Activated CD8-positive, alpha-beta memory T cell treated with anti-CD3 and anti-CD28 coated beads, Interleukin-2, amount 50 U/mL, for 48 hours (primary cell): ENCODE measurements at regions not wholly inside any gene's neighbourhood (a gene's known extent, or its start where the extent isn't known, plus 50 kb on each side); places are given as distances from the start of the nearest gene placed in this dataset.

ENCODE experiments used
- DNase-seq: peaks from one replicate; pipeline ENCODE4 v3.0.0-alpha.2; 2020

DNA sequence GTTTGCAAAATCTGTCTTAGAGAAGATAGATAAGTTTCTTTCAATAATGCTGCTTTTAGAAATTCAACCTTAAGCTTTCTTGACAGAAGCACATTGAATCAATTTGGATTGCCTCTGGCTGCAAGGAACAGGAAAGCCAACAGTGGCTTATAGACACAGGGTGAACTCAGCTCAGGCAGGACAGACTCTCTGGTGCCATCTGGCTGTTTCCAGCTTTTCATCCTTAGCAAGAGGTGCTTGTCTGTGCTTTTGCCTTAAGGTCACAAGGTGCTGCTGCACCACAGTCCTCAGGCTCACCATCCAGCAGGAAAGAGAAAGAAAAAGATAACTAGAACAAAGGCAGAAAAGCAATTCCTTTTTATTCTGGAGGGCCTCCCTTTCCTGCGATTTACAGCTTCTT is 93.7 kb upstream of the ETS2 start:
- DNase-seq: no peak

DNA sequence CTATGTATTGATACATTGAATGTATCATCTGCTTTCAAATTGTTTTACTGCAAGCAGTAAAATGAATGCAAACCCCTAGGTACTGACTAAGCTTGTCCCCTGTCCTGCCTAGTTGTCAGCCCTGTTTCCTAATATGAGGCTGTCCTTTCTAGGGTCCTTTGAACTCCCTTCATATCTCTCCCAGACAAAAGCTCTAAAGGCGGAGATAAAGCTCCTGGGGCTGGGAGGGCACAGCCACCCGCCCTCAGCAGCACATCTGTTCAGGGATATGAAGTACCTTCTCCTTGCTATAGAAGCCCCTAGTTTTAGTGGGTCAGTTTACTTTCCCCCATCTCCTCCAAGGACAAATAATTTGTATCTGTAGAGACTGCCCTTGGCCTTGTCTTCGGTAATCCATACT is 93.1 kb upstream of the ETS2 start:
- DNase-seq: no peak

DNA sequence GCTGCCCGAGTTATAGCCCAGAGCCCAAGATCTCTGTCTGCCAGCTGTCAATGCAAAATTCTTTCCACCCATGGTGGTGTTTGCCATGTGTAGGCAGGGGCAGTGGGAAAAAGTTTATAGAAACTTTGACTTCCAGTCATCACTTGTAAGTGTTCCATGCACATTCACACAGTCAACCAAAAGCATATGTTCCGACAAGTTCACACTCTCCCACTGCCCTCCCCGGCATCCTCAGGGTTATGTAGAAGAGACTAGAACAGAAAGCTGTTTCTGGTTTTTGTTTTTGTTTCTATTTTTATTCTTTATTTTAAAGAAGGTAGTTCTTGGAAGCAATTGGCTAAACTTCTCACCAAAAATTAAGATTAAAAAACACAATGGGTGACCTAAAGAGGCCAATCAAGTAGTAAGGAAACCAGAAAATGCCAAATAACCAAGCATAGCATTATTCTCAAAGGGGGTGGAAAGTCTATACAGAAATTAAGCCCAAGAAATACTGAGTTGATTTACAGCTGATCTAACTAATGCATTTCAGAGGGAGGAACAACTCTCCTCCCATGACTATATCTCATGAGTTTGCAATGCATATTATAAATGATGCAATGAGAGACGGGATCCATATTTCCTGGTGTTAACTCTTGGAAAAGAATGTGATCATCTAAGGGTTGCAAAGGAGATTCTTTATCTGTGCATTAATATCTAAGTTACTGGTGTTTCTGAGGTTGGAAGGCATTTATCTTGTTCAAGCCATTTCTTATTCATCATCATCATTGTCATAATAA is 91.5 kb upstream of the ETS2 start:
- DNase-seq: no peak

DNA sequence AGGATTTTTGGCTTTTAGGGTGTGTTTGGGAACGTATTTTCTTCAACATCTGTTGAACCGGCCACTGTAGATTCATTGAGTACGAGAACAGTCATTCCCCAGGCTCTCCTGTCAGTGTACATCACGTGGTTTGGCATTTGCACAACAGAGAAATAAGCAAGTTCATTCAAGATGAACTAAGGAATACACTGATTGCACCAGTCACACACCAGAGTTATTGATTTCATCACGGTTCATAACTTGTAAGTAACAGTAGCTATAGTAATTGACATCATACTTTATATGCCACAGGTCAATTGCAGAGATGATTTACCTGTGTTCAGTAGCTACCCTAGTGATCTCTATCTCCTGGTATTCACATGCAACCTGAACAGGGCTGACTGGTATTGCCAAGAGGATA is 90.7 kb upstream of the ETS2 start:
- no peak for DNase-seq

DNA sequence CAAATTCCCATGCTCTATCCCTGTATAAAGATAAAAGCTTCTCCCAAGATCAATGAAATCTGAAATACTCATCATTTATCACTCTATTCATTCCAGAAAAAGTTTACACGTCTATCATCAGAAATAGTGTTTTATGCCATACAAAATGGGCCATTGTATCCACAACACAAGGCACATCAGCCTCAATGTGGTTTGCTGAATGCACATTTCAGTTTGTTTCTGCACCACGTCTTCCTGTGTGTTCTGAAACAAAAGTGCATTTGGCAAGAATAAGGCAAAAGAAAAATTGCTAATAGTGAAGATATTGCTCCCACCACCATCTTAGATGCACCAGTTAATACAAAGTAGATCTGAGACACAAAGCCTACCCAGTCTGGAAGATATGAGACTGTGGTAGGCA is 89.6 kb upstream of the ETS2 start:
- DNase-seq: no peak

DNA sequence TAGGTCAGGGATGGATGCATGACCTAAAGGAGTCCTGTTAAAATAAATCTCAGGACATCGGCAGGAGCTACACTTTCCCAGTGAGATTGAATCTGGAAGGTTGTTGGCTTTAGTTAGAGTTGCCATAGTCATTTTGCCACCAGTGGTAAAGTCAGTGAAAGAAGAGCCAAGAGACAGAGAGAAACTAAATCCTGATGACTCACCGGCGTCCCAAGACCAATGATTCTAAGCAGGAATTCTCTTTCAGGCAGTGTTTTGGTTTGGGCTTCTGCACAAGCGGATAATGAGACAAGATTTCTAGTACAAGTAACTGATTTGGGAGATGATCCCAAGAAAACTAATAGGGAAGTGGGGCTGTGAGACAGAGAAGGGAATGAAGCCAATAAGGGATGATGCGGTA is 88.8 kb upstream of the ETS2 start:
- DNase-seq: no peak

DNA sequence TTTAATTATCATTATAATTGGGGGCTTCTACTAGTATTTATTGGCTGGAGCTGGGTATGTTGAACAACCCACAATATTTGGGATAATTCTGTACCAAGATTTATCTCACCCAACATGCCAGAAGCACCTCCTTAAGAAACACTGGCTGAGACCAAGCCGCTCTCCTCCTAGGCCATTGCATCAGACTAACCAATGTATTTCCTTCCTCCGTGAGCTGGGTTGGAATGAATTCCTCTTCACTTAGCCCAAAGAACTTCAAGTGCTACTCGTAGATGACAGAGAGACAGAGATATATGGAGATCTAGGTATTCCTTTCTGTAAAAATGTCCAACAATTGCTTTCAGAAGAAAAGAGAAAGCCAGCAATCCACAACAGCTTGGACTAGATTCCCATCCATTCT is 87.2 kb upstream of the ETS2 start:
- DNase-seq: no peak

DNA sequence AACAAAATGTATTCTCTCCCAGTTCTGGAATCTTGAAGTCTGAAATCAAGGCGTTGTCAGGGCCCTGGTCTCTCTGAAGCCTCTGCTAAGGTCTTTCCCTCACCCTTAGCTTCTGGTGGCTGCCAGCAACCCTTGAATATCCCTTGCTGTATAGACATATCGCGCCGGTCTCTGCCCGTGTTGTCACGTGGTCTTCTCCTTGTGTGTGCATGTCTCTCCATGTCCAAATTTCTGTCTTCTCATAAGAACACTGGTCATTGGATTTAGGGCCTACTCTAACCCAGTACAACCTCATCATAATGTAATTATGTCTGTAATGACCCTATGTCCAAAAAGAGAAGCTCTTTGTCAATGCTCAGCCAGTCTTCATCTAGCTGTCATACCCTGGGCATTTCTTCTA is 85.7 kb upstream of the ETS2 start:
- DNase-seq: no peak

DNA sequence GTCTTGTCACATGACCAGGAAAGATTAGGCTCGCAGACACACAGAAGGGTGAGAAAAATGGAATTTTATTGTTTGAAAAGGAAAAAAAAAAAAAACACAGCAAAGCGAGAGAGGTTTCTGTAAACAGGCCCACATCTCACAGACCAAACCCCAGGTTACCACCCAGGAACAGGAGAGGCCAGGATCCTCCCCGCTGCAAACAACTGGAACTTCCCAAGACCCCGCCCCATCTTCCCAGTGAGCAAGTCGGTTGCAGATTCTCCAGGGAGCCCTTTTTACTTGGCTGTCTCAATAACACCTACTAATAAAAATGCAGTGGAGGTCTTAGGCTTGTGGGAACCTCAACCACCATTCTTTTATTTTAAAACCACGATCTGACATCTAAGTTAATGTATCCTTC is 84.7 kb upstream of the ETS2 start:
- DNase-seq: no peak

DNA sequence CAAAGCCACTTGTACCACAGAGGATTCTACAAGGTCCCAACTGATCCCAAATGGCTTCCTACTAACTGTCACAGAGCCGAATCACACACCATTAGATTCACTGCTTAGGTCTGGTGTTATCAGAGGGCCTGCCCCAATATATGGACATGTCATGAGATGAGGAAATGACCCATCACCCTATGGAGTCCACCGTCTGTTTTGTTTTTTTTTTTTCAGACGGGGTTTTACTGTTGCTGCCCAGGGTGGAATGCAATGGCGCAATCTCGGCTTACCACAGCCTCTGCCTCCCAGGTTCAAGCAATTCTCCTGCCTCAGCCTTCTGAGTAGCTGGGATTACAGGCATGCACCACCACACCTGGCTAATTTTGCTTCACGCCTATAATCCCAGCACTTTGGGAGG is 83.8 kb upstream of the ETS2 start:
- no peak for DNase-seq

DNA sequence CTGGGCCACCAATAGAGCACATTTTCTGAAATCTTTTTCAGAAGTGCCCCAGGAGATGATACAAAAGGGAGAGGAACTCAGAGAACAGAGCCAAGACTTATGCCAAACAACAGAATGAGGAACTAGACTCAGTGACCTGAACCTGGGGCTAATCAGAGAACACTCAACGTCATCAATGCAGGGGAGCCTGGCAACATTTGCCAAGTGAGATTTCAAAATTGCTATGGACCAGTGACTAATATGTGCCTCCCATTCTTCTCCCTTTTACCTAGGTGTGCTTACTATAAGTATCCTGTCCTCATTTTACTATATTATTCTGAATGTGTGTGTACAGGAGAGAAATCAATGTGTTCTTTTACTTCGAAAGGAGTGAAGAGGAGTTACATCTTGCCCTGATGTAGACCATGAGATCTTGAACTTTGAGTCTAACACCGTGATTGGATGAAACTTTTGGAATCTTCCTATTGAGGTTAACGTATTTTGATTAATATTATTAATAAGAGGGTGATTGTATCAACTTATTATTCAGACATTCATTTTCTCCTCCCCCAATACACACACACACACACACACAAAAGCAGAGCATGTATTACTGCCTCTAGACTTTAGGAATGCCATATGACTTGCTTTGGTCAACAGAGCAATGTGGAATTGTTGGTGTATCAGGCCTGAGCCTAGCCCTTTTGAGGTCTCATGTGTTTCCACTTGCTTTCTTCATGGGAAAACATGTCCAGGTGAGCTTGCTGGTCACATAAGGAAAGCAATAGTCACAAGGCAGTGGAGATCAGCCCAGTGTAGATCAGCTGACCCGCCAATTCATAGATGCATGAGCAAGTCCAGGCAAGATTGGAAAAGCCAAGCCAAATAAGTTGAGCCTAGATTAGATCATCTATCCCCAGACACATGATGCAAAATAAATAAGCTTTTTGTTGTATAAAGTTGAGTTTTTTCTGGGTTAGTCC is 80.3 kb upstream of the ETS2 start:
- DNase-seq: no peak

DNA sequence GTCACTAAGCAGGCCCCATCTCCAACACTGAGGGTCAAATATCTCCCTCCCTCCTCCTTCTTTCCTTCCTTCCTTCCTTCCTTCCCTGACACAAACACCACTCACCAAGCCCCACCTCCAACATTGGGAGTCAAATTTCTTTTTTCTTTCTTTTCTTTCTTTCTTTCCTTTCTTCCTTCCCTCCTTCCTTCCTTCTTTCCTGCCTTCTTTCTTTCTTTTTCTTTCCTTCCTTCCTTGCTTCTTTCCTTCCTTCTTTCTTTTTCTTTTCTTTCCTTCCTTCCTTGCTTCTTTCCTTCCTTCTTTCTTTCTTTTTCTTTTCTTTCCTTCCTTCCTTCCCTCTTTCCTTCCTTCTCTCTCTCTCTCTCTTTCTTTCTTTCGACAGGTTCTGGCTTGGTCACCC is 79.2 kb upstream of the ETS2 start:
- DNase-seq: no peak

DNA sequence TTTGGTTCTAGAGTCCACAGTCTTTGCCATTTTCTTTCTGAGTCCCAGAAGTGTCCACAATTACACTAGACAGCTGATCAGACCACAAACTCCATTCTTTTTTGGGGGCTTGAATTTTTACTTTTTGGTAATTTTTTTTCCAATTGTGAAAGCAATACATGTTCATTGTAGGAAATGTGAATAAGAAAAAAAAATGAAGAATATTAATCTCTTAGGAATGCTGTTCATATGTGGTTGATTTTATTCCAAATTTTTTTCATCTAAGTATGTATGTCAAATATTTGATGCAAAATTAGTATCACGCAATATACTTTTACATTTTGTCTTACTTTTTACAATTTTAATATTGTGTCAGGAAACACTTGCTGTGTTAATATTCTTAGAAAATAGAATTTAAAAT is 76.4 kb upstream of the ETS2 start:
- DNase-seq: no peak

DNA sequence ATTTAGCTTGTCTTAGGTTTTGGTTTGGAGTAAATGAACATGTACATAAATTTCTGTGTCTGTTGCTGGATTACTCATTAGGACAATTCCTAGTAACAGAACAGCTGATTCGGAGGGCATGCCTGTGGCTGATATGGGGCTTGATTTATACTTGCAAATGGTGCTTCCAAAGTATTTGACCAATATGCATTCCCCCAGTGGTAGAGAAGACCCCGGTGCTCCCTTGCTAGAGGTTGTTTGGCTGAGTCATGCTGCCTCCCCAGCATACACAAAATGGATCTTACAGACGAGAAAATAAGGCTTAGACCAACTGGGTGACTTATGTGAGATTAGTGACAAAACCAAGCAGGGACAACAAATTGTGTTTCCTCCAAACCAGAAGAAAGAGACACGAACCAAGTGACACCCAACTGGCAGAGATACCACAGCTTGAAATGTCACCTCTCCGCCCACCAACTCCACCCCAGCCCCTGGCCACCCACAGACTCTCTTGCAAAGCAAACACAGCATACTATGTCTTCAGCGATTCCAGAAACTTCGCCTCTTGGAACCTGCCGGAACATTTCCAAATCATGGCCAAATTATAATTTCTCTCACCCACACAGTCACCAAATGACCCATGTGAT is 75.9 kb upstream of the ETS2 start:
- no peak for DNase-seq

DNA sequence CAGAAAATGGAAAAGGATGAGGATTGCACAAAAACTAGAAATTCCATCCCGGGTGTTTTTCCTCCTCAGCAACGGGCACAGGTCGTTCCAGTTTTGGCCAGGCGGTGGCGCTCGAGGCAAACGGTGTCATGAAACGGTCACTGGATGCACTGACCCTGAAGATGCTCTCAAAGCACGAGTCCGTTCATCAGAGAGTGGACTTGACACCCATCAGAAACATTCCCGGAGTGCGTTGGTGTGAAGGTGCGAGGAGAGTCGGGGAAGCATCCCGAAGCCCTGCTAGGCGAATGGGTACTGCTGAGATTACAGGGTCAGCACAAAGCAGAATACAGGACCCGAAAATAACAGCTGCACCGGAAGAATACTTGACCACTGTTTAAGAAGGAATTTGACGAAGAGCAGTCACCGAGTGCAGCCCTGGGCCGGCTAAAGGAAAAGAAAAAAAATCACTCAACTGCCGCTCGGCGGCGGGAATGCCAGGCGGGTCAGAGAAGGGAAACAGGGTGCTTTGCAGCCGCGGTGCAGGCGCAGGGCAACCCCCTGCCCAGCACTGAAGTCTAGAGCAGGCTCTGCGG is 71.7 kb upstream of the ETS2 start:
- peak; percentile 96 for DNase-seq

DNA sequence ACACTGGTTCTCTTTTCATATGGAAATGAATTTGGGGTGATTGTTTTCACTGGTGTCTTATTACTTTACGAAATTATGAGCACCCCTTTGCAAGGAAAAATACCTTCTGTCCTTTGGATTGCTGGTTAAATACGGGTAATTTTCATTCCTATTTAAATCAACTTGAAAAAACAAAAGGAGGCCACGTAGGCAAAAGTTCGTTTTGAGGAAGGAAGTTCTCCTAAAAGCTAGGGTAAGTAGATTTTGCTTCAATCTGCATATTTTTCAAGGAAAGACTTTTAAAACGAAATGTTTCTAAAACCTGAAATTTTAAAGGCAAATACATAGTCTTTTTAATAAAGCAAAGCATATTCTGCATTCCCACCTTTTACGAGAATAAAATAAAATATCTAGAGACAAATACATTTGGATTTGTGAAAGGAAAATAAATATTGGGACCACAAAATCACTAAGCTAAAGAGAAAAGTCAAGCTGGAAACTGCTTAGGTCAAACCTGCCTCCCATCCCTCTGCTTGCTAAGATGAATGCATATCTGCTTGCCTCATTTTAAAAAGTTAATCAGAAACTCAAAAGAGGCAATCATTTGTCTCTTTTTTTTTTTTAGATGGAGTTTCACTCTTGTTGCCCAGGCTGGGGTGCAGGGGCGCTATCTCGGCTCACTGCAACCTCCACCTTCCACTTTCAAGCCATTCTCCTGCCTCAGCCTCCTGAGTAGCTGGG is 70.9 kb upstream of the ETS2 start:
- no peak for DNase-seq

DNA sequence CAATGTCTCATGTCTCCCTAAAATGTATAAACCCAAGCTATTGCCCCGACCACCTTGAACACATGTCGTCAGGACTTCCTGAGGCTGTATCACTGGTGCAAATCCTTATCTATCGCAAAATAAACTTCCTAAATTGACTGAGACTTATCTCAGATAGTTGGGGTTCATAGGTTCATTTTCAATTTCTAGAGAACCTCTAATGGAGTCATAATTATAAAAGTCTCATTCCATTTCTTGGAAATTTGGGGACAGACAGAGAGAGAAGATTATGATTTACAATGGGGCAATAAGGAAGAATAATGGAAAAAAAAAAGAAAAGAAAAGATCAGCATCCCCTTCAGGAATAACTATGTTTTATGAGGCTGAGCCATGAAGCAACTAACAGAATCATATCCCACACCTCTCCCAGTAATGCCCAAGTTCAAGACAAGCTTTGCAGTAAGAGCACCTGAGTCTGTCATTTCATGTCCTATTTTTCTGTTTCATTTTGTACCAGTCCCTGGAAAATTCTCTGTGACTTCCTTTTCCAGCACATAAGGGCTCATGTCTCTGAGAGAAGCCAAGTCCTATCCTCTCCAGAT is 70.0 kb upstream of the ETS2 start:
- no peak for DNase-seq

DNA sequence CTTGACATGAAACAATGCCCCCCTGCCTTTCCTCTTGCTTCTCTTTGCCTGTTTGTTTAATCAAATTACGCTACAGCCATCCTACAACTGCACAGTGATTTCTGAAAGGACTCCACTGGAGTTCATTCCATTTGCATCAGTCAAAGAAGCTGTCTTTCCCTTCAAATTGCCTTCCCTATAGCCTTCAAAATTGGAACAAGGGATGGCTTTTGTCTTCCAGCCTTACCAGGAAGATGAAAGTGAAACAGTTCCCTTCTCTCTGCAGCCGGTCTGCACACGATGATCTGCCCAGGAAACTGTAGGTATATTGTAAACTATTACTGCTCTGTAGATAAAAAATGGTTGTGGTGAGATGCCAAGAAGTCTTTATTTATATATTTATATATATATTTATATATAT is 65.6 kb upstream of the ETS2 start:
- no peak for DNase-seq

DNA sequence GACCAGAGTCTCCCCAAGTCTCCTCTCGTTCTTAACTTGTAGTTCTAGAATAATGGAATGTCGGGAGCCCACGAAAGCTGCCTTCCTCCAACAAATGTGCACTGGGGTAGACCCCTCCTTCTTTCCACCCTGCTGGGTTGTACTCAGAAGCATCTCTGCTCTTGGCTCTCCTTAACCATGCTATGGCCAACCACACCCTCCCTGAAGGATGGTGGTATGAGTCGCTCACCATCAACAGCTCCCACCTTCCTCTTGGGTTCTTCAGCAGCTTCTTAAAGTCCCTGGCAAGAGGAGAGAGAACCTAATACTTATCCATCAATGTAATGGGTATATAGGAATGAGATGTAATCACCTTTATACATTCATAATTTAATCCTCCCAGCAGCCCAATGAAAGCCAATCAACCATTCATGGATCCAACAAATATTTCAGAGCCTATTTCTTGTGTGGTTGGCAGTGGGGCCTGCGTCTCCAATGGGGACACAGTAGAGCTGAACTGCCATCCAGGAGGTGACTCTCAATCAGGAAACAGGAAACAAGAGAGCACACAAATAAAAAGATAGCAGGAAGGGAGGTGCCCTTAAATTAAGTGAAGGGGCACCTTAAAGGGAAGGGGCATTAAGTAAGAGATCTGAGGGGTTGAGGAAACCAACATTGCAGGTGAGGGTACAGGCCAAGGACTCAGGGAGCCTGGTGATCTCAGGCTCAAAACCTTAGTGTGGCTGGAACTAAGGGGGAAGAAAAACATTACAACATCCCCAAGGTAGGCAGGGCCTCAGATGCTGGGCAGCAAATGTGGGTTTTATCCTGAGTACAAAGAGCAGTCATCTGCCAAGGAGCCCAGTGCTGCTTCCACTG is 64.4 kb upstream of the ETS2 start:
- no peak for DNase-seq

DNA sequence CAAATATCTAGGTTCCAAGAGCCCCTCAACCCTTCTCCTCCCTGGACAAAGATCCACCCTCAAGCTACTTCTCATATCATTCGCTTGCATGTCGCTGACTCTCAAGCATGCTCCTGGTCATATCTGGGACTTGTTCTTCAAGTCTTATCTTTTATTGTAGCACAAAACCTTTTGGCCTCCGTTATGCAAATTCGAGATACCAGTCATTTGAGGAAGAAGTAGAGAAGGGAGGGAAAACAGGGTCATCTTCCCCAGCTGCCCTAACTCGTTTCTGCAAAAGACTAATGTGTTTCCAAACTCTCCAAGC is 63.8 kb upstream of the ETS2 start:
- no peak for DNase-seq

DNA sequence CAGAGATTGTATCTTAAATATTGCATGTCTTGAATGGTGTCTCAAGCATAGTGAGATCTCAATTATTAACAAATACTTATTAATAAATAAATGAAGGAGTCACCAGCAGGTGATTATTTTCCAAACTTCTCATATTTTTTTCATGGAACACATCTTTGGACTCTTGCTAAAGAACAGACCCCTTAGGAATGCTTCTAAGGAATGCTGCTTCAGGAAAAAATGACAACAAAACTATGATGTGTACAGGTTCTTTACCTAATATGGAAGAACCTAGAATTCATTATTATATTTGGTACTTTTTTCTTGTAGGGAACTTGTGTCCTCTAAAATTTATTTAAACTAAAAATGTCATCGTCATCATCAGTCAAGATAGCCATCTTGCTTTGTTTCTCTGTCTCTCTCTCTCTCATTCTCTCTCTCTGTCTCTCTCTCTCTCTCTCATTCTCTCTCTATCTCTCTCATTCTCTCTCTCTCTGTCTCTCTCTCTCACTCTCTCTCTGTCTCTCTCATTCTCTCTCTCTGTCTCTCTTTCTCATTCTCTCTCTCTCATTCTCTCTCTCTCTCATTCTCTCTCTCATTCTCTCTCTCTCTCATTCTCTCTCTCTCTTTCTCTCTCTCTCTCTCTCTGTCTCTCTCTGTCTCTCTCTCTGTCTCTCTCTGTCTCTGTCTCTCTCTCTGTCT is 63.0 kb upstream of the ETS2 start:
- no peak for DNase-seq
